Smooth muscle cell (in vitro differentiated cells): ENCODE measurements at regions not wholly inside any gene's neighbourhood (a gene's known extent, or its start where the extent isn't known, plus 50 kb on each side); places are given as distances from the start of the nearest gene placed in this dataset.

Experiments
- DNase-seq: peaks from one replicate; lab custom pipeline; 2025; ENCODE audit not compliant: unreplicated experiment; lab: John Stamatoyannopoulos, UW
- H2AFZ ChIP-seq: fragments of 200-600 bp; sonication (generic); 2 replicates; pipeline ENCODE4 v1.6.0; 2016; ENCODE audit warnings: antibody characterized with exemption, low read depth, mild to moderate bottlenecking
- H3F3A ChIP-seq: fragments of 200-600 bp; sonication (generic); 2 replicates; pipeline ENCODE4 v1.6.0; 2017; ENCODE audit warnings: antibody characterized with exemption, low read depth
- H3K27ac ChIP-seq: fragments of 200-600 bp; sonication (generic); 2 replicates; pipeline ENCODE4 v1.5.1; 2016; ENCODE audit warnings: low read depth, mild to moderate bottlenecking
- H3K27me3 ChIP-seq: fragments of 200-600 bp; sonication (generic); 2 replicates; pipeline ENCODE4 v1.6.1; 2016; ENCODE audit warnings: low read depth, mild to moderate bottlenecking
- H3K36me3 ChIP-seq: fragments of 200-600 bp; sonication (generic); 2 replicates; pipeline ENCODE4 v1.5.1; 2016; ENCODE audit warnings: low read depth
- H3K4me1 ChIP-seq: fragments of 200-600 bp; sonication (generic); 2 replicates; pipeline ENCODE4 v1.5.1; 2016; ENCODE audit warnings: low read depth
- H3K4me2 ChIP-seq: fragments of 200-600 bp; sonication (generic); 2 replicates; pipeline ENCODE4 v1.6.0; 2016; ENCODE audit warnings: mild to moderate bottlenecking
- H3K4me3 ChIP-seq: fragments of 200-600 bp; sonication (generic); 2 replicates; pipeline ENCODE4 v1.5.1; 2016; ENCODE audit warnings: mild to moderate bottlenecking
- H3K79me2 ChIP-seq: fragments of 200-600 bp; sonication (generic); 2 replicates; pipeline ENCODE4 v1.6.0; 2016; ENCODE audit warnings: low read depth, mild to moderate bottlenecking
- H3K9ac ChIP-seq: fragments of 200-600 bp; sonication (generic); 2 replicates; pipeline ENCODE4 v1.6.0; 2016; ENCODE audit warnings: low read depth
- H3K9me3 ChIP-seq: fragments of 200-600 bp; sonication (generic); replicated peaks from 2 replicates; pipeline ENCODE4 v1.5.1; 2016; ENCODE audit warnings: low read depth
- H4K20me1 ChIP-seq: fragments of 200-600 bp; sonication (generic); 2 replicates; pipeline ENCODE4 v1.6.0; 2016; ENCODE audit warnings: low read depth
- WGBS: methylation state at CpG from one replicate; pipeline ENCODE4 v1.1.7; 2016; ENCODE audit warnings: low lambda C conversion rate; 5-methylcytosine and 5-hydroxymethylcytosine counted together
- TF ChIP-seq, protein P1 (sequence below): fragments of 200-600 bp; sonication (generic); IDR thresholded peaks from 2 replicates; pipeline ENCODE4 v1.5.1; 2017; ENCODE audit warnings: borderline replicate concordance, mild to moderate bottlenecking, antibody characterized with exemption; ENCODE audit not compliant: insufficient read depth, poor library complexity, severe bottlenecking

DNA sequence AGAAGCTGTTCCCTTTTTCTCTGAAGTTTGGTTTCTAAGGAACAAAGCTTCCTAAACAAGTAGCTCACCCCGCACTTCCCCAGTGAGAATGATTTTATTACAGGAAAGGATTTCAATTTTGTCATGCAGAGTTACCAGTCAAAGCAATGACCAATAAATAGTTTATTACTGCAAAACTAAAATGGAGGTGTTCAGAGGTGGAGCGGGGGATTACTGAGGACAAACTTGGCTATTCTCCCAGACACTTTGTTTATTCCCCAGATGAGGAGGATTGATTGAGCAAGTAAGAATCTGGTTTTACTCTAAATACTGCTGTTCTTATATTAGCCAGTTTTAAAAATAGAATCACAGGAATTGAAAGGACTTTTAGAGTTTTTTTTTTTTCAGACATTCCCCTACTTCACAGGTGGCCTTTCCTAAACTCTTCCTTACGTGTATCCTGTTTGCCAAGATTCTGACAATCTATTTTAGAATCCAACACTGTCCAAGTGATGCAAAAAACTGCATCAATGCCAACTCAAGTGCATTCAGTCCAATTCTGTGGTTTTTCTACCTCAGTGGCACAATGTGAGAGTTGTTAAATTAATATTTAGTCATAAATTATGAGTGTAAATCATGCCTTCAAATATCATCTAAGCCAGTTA, 136.1 kb downstream of the TNFSF18 start:
- TF ChIP-seq, protein P1, sequence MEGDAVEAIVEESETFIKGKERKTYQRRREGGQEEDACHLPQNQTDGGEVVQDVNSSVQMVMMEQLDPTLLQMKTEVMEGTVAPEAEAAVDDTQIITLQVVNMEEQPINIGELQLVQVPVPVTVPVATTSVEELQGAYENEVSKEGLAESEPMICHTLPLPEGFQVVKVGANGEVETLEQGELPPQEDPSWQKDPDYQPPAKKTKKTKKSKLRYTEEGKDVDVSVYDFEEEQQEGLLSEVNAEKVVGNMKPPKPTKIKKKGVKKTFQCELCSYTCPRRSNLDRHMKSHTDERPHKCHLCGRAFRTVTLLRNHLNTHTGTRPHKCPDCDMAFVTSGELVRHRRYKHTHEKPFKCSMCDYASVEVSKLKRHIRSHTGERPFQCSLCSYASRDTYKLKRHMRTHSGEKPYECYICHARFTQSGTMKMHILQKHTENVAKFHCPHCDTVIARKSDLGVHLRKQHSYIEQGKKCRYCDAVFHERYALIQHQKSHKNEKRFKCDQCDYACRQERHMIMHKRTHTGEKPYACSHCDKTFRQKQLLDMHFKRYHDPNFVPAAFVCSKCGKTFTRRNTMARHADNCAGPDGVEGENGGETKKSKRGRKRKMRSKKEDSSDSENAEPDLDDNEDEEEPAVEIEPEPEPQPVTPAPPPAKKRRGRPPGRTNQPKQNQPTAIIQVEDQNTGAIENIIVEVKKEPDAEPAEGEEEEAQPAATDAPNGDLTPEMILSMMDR: no peak
- no peak overlapping the region for H2AFZ ChIP-seq
- H3K4me2 ChIP-seq: no peak overlapping the region
- 92% methylated on average over 3 of the region's 3 CpGs for WGBS
- H3K9me3 ChIP-seq: no peaks in the 10 kb centered on the region
- H4K20me1 ChIP-seq: no peaks in the 10 kb centered on the region
- DNase-seq: no peak
- H3K27me3 ChIP-seq: no peaks in the 10 kb centered on the region
- no peak overlapping the region for H3K9ac ChIP-seq
- peaks cover 4% of the 10 kb centered on the region for H3F3A ChIP-seq
- H3K4me1 ChIP-seq: peaks cover 9% of the 10 kb centered on the region
- H3K36me3 ChIP-seq: no peaks in the 10 kb centered on the region
- no peaks in the 10 kb centered on the region for H3K79me2 ChIP-seq
- H3K27ac ChIP-seq: no peak overlapping the region
- no peak overlapping the region for H3K4me3 ChIP-seq

DNA sequence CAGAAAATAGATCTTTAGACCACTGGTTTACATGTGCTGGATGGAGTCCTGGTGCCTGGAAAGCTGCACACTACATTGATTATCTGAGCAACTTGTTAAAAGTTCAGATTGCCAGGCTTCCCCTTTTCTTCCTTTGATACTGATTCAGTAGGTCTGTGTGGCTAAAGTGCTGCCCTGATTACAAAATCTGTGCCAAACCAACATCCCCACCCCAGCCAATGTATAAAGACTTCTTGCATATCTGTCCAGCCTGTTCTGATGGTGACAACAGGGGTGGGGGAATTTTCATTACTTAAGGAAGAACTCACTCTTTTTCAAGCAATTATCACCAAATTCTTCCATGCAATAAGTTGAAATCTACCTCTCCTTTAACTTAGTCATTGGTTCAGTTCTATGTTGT, 135.5 kb downstream of the TNFSF18 start:
- no peak overlapping the region for H2AFZ ChIP-seq
- no peaks in the 10 kb centered on the region for H3K79me2 ChIP-seq
- no peaks in the 10 kb centered on the region for H3K36me3 ChIP-seq
- H3F3A ChIP-seq: peaks cover 4% of the 10 kb centered on the region
- H4K20me1 ChIP-seq: no peaks in the 10 kb centered on the region
- no peak overlapping the region for H3K27ac ChIP-seq
- H3K4me1 ChIP-seq: peaks cover 5% of the 10 kb centered on the region
- H3K27me3 ChIP-seq: no peaks in the 10 kb centered on the region
- DNase-seq: no peak
- H3K4me2 ChIP-seq: no peak overlapping the region
- H3K9me3 ChIP-seq: no peaks in the 10 kb centered on the region
- H3K9ac ChIP-seq: no peak overlapping the region
- TF ChIP-seq, protein P1: no peak
- H3K4me3 ChIP-seq: no peak overlapping the region

DNA sequence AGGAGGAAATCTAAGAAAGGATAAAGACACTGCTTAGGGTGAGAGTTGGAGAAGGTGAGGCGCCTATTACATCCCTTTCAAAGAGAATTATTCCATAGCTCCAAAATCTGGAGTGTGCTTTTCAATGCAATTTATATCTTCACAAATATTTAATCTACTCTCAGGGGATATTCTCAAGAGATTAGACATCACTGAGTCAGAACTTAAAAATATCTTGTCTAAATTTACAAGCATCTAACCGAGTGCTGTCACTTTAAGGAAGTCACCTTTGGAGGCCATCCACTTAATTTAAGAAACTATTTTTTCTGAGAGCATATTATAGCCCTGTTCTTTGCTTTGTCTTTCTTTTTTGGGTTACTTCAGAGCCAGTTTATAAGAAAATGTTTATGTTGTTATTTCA, 134.6 kb downstream of the TNFSF18 start:
- H3K27ac ChIP-seq: no peak overlapping the region
- 89% methylated on average over 2 of the region's 2 CpGs for WGBS

More for the DNA sequence above, 134.6 kb downstream of the TNFSF18 start:
- no peaks in the 10 kb centered on the region for H3K36me3 ChIP-seq
- H3K4me3 ChIP-seq: no peak overlapping the region
- peaks cover 4% of the 10 kb centered on the region for H3F3A ChIP-seq
- TF ChIP-seq, protein P1: no peak
- no peaks in the 10 kb centered on the region for H3K79me2 ChIP-seq
- no peaks in the 10 kb centered on the region for H3K27me3 ChIP-seq
- no peaks in the 10 kb centered on the region for H4K20me1 ChIP-seq
- no peak overlapping the region for H2AFZ ChIP-seq
- H3K9ac ChIP-seq: no peak overlapping the region
- no peaks in the 10 kb centered on the region for H3K9me3 ChIP-seq
- no peak overlapping the region for H3K4me2 ChIP-seq
- DNase-seq: no peak
- H3K4me1 ChIP-seq: peaks cover 4% of the 10 kb centered on the region
